ENCODE measurements at regions not wholly inside any gene's neighbourhood (a gene's known extent, or its start where the extent isn't known, plus 50 kb on each side); places are given as distances from the start of the nearest gene placed in this dataset.

GRCh38 chr20:51894619-51895018, 92.3 kb upstream of the SALL4 start:
- TF ChIP-seq POLR2AphosphoS5 (IDR thresholded peaks at IDR 0.05; ENCODE audit: borderline replicate concordance, low read depth, low read length) = no peak
- no peak for TF ChIP-seq EZH2 (IDR thresholded peaks at IDR 0.05)
- no peak for TF ChIP-seq FOXP2 (optimal IDR thresholded peaks at IDR 0.05; ENCODE audit: control extremely low read depth, extremely low read length, insufficient read depth)
